ENCODE measurements at regions not wholly inside any gene's neighbourhood (a gene's known extent, or its start where the extent isn't known, plus 50 kb on each side); places are given as distances from the start of the nearest gene placed in this dataset.

DNA sequence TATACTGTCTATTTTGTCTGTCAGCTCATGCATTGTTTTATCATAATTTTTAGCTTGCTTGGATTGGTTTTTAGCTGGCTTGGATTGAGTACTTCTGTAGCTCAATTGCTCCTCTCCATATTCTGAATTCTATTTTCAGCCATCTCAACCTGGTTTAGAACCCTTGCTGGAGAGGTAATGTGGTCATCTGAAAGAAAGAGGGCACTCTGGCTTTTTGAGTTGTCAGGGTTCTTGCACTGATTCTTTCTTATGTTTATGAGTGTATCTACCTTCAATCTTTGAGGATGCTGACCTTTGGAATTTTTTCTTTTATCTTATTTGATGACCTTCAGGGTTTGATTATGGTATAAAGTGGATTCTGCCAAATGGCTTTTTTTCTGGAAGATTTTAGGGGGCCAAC is 632.7 kb upstream of the ID4 start:
- no peak for DNase-seq (ENCODE audit: low spot score)
- TF ChIP-seq, protein P1, sequence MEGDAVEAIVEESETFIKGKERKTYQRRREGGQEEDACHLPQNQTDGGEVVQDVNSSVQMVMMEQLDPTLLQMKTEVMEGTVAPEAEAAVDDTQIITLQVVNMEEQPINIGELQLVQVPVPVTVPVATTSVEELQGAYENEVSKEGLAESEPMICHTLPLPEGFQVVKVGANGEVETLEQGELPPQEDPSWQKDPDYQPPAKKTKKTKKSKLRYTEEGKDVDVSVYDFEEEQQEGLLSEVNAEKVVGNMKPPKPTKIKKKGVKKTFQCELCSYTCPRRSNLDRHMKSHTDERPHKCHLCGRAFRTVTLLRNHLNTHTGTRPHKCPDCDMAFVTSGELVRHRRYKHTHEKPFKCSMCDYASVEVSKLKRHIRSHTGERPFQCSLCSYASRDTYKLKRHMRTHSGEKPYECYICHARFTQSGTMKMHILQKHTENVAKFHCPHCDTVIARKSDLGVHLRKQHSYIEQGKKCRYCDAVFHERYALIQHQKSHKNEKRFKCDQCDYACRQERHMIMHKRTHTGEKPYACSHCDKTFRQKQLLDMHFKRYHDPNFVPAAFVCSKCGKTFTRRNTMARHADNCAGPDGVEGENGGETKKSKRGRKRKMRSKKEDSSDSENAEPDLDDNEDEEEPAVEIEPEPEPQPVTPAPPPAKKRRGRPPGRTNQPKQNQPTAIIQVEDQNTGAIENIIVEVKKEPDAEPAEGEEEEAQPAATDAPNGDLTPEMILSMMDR (IDR thresholded peaks at IDR 0.05; ENCODE audit: extremely low read depth, missing control alignments): no peak

DNA sequence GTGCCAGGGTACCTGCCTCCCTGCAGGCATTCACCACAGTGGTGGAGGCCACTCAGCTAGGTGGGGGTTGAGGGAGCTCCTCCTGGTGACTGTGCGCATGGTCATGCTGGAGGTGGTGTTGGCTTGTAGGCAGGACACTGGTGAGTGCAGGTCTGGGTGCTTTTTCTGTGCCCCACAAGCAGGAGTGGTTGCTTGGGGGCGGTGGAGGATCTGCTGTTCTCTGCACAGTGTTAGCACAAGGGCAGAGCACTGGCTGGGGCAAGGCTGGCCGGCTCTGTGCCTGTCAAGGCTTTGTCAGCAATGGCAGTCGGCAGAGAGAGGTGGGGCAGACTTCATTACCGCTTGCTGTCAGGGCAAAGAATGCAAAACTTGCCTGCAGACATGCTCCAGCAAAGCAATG is 632.1 kb upstream of the ID4 start:
- DNase-seq (ENCODE audit: low spot score): no peak
- TF ChIP-seq, protein P1 (IDR thresholded peaks at IDR 0.05; ENCODE audit: extremely low read depth, missing control alignments): no peak

DNA sequence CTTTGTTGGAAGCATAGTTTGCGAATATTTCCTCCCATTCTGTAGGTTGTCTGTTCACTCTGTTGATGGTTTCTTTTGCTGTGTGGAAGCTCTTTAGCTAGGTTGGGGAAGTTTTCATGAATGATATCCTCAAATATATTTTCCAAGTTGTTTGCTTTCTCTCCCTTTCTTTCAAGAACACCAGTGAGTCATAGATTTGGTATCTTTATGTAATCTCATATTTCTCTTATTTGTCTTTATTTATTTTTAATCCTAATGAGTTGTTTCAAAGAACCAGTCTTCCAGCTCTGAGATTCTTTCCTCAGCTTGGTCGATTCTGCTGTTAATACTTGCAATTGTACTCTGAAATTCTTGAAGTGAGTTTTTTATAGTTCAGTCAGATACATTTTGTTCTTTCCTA is 628.0 kb upstream of the ID4 start:
- no peak for DNase-seq (ENCODE audit: low spot score)
- TF ChIP-seq, protein P1 (IDR thresholded peaks at IDR 0.05; ENCODE audit: extremely low read depth, missing control alignments): no peak

DNA sequence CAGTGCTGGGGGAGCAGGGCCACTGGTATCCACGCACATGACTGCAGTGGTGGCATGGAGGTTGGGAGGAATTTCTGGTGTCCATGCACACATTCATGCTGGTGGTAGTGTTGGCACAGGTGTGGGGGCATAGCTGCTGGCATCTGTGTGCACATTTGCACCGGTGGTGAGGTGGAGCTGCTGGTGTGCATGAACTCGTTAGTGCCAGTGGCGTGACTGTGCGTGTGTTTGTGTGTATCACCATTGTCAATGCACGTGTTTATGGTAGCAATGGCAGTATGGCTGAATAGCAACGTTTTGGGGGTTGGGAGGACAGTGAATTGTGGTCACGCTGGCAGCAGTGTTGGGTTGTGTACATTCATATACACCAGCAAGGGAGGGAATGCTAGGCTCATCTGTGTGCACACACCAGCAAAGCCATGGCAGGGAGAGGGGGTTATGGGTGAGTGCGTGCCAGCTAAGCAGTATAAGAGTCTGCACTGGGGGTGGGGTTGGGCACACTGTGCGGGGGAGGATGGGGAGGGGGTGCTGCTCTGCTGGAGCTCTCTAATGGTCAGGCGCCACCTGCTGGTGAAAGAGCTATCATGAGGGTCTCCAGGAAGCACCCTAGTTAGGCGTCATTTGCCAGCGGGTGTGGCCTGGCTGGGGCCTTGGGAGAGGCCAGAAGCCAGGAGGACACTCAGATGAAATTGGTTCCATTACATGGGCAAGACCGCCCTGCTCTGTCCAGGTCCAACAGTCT is 626.1 kb upstream of the ID4 start:
- TF ChIP-seq, protein P1 (IDR thresholded peaks at IDR 0.05; ENCODE audit: extremely low read depth, missing control alignments): peak; percentile 27
- no peak for DNase-seq (ENCODE audit: low spot score)

DNA sequence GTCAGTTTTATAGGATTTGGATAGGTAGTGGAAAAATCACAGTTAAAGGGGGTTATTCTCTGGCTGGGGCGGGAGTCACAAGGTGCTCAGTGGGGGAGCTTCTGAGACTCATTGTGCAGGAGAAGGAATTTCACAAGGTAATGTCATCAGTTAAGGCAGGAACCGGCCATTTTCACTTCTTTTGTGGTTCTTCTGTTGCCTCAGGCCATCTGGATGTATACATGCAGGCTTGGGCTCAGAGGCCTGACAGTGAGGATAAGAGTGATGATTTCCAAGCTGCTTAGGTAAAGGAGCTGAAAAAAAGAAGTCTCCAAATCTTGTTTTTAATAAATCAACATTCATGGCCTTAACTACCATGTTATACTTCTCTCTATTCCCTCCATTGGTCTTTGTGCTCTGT is 622.9 kb upstream of the ID4 start:
- TF ChIP-seq, protein P1 (IDR thresholded peaks at IDR 0.05; ENCODE audit: extremely low read depth, missing control alignments): no peak
- DNase-seq (ENCODE audit: low spot score): no peak

DNA sequence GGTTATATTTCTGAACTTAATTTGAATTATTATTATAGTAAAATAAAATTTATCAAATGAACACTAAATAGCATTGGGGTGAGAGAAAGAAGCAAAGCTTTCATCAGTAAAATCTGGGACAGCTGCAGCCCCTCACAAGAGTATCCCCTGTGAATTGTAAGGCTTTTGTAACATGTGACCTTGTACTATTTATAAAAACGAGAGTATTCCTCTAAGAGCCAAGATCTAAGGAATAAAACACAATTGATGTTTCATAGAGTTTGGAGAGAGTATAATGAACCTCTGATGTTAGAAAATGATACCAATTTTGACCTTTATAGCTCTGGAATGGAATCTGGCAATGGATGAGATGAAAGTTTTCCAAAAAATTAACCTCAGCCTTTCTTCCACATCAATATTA is 617.2 kb upstream of the ID4 start:
- DNase-seq (ENCODE audit: low spot score): no peak
- TF ChIP-seq, protein P1 (IDR thresholded peaks at IDR 0.05; ENCODE audit: extremely low read depth, missing control alignments): no peak

DNA sequence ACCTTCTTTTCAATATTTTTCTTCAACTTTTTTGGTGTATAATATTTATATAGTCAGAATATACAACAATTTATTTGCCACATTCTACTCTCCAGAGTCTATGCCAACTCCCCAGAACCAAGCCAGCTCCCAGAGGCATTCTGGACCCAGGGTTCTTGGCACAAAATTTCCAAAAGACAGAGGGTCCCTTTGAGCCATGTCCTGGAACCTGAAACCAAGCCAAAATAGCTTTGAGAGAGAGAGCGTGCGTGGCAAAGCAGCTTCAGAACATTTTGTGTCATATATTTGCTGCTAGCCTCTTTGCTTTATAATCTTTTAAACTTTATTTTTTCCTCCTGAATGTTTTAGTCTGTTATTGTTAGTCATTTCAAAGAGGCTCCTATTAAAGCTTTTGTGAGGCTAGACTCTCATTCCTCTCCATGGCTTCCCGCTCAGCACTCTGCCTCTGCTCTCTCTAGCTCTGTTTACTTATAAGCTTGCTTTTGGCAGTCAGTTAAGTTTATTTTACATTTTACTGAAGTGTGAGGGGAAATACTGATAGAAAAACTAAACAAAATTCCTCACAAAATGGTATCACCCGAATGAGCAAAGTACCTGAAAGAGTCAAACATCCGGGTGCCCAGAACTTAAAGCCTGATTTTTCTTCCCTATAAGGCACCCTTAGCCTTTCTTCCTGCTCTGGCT is 605.1 kb upstream of the ID4 start:
- no peak for DNase-seq (ENCODE audit: low spot score)
- TF ChIP-seq, protein P1 (IDR thresholded peaks at IDR 0.05; ENCODE audit: extremely low read depth, missing control alignments): no peak

All from GM20000 (cell line).